ENCODE measurements at regions not wholly inside any gene's neighbourhood (a gene's known extent, or its start where the extent isn't known, plus 50 kb on each side); places are given as distances from the start of the nearest gene placed in this dataset.

- no peaks in the 10 kb centered on the region for H3K9me1 ChIP-seq (ENCODE audit: control insufficient read depth, extremely low read depth, insufficient read depth, low read length)
- dilution Hi-C loops (cut with MboI; ENCODE audit: extremely low pct_ligation_motif_present, low sequenced_read_pairs) = no loop called here
Observed at GRCh38 chr12:30507576-30507975, 188.1 kb downstream of the IPO8 start.

GRCh38 chr12:30506411-30506810 lies 189.3 kb downstream of the IPO8 start:
- Histone ChIP-seq H3K9me1 (ENCODE audit: control insufficient read depth, extremely low read depth, insufficient read depth, low read length) (no peaks in the 10 kb centered on the region), H3K9ac (ENCODE audit: control insufficient read depth, extremely low read depth, insufficient read depth, low read length) (no peak overlapping the region), H3K4me3 (ENCODE audit: control insufficient read depth in 2 of 3, extremely low read depth in 1 of 3, insufficient read depth in 2 of 3, low read depth in 1 of 3, low read length in 3 of 3) (no peak overlapping the region), H3K79me2 (ENCODE audit: control insufficient read depth, insufficient read depth, low read length) (no peaks in the 10 kb centered on the region), H3K4me1 (ENCODE audit: control insufficient read depth, extremely low read depth, insufficient read depth, low read length) (no peaks in the 10 kb centered on the region), H3K4me2 (ENCODE audit: control insufficient read depth, extremely low read depth, insufficient read depth, low read depth, low read length) (no peak overlapping the region), H3K27me3 (ENCODE audit: control insufficient read depth, extremely low read depth, insufficient read depth, low read length) (no peaks in the 10 kb centered on the region), H4K20me1 (ENCODE audit: control insufficient read depth, extremely low read depth, insufficient read depth, low read length) (no peaks in the 10 kb centered on the region), H3K36me3 (ENCODE audit: control insufficient read depth in 2 of 2, extremely low read depth in 1 of 2, insufficient read depth in 2 of 2, low read length in 2 of 2) (no peaks in the 10 kb centered on the region), H3K9me3 (ENCODE audit: control insufficient read depth, low read depth, low read length) (no peaks in the 10 kb centered on the region), H3K27ac (ENCODE audit: control insufficient read depth, insufficient read depth, low read length) (no peak overlapping the region), H2AFZ (ENCODE audit: control insufficient read depth, low read length) (no peak overlapping the region)
- DNase-seq (ENCODE audit: low read depth, low spot score) (no peak), FAIRE-seq (no peak)
- no peak for TF ChIP-seq CTCF (optimal IDR thresholded peaks at IDR 0.05 in 1 of 3, IDR thresholded peaks at IDR 0.05 in 1 of 3, conservative IDR thresholded peaks at IDR 0.05 in 1 of 3; ENCODE audit: extremely low read depth in 1 of 3, insufficient read depth in 2 of 3, low read length in 3 of 3)
- no peak for TF ChIP-seq EZH2 (IDR thresholded peaks at IDR 0.05; ENCODE audit: low read length)
- dilution Hi-C loops (cut with MboI; ENCODE audit: extremely low pct_ligation_motif_present, low sequenced_read_pairs) = no loop called here

More at GRCh38 chr12:30507576-30507975, 188.1 kb downstream of the IPO8 start:
- Histone ChIP-seq H4K20me1 (ENCODE audit: control insufficient read depth, extremely low read depth, insufficient read depth, low read length) (no peaks in the 10 kb centered on the region), H2AFZ (ENCODE audit: control insufficient read depth, low read length) (no peak overlapping the region), H3K9ac (ENCODE audit: control insufficient read depth, extremely low read depth, insufficient read depth, low read length) (no peak overlapping the region), H3K79me2 (ENCODE audit: control insufficient read depth, insufficient read depth, low read length) (no peaks in the 10 kb centered on the region), H3K4me3 (ENCODE audit: control insufficient read depth in 2 of 3, extremely low read depth in 1 of 3, insufficient read depth in 2 of 3, low read depth in 1 of 3, low read length in 3 of 3) (no peak overlapping the region), H3K27me3 (ENCODE audit: control insufficient read depth, extremely low read depth, insufficient read depth, low read length) (no peaks in the 10 kb centered on the region), H3K36me3 (ENCODE audit: control insufficient read depth in 2 of 2, extremely low read depth in 1 of 2, insufficient read depth in 2 of 2, low read length in 2 of 2) (no peaks in the 10 kb centered on the region), H3K4me1 (ENCODE audit: control insufficient read depth, extremely low read depth, insufficient read depth, low read length) (no peaks in the 10 kb centered on the region), H3K27ac (ENCODE audit: control insufficient read depth, insufficient read depth, low read length) (no peak overlapping the region), H3K9me3 (ENCODE audit: control insufficient read depth, low read depth, low read length) (no peaks in the 10 kb centered on the region), H3K4me2 (ENCODE audit: control insufficient read depth, extremely low read depth, insufficient read depth, low read depth, low read length) (no peak overlapping the region)
- no peak for TF ChIP-seq CTCF (optimal IDR thresholded peaks at IDR 0.05 in 1 of 3, IDR thresholded peaks at IDR 0.05 in 1 of 3, conservative IDR thresholded peaks at IDR 0.05 in 1 of 3; ENCODE audit: extremely low read depth in 1 of 3, insufficient read depth in 2 of 3, low read length in 3 of 3)
- no peak for TF ChIP-seq EZH2 (IDR thresholded peaks at IDR 0.05; ENCODE audit: low read length)
- no peak for DNase-seq (ENCODE audit: low read depth, low spot score)
- no peak for FAIRE-seq

All from keratinocyte (primary cell).